CD14-positive monocyte (primary cell): ENCODE measurements at regions not wholly inside any gene's neighbourhood (a gene's known extent, or its start where the extent isn't known, plus 50 kb on each side); places are given as distances from the start of the nearest gene placed in this dataset.
"Not testable (repeated sequence)": the region's sequence is repeated elsewhere in the genome, so short reads cannot be mapped to it uniquely, and the experiment has no call there.

Source experiments
- DNase-seq, 3 donors: peaks; one replicate each; pipeline ENCODE4 v3.0.0-alpha.2; 2011 to 2022
- H2AFZ ChIP-seq: 2 replicates; pipeline ENCODE4 v1.6.0; 2012; ENCODE audit warnings: mild to moderate bottlenecking, low read depth, low read length, inconsistent platforms; ENCODE audit not compliant: insufficient read depth, poor library complexity, severe bottlenecking
- H3K27ac ChIP-seq, 2 donors: 1 replicate in 1 of 2; 2 replicates in 1 of 2; pipeline ENCODE4 v1.5.1; 2012 to 2013; ENCODE audit warnings: low read length in 2 of 2, control low read depth in 1 of 2, inconsistent platforms in 1 of 2, low read depth in 1 of 2, mild to moderate bottlenecking in 1 of 2
- H3K27me3 ChIP-seq, 2 donors: one replicate each; pipeline versions ENCODE4 v1.6.0 to v1.6.1; 2011 to 2013; ENCODE audit warnings: low read length in 2 of 2; ENCODE audit not compliant: control insufficient read depth in 2 of 2, insufficient read depth in 2 of 2
- H3K36me3 ChIP-seq, 2 donors: replicated peaks in 1 of 2; 1 replicate in 1 of 2; 2 replicates in 1 of 2; pipeline versions ENCODE4 v1.5.1 to v1.6.1; 2012 to 2013; ENCODE audit warnings: low read length in 2 of 2, control low read depth in 1 of 2, inconsistent platforms in 1 of 2, mild to moderate bottlenecking in 1 of 2; ENCODE audit not compliant: insufficient read depth in 2 of 2, control insufficient read depth in 1 of 2
- H3K4me1 ChIP-seq, 2 donors: 1 replicate in 1 of 2; 2 replicates in 1 of 2; pipeline versions ENCODE4 v1.5.1 to v1.6.1; 2012 to 2013; ENCODE audit warnings: low read length in 2 of 2, control low read depth in 1 of 2, inconsistent platforms in 1 of 2, mild to moderate bottlenecking in 1 of 2, moderate library complexity in 1 of 2; ENCODE audit not compliant: insufficient read depth in 2 of 2, control insufficient read depth in 1 of 2
- H3K4me2 ChIP-seq: replicated peaks from 2 replicates; pipeline ENCODE3; 2012; ENCODE audit warnings: low read length, moderate library complexity, mild to moderate bottlenecking; ENCODE audit not compliant: poor library complexity, severe bottlenecking; ENCODE audit errors: extremely low read depth
- H3K4me3 ChIP-seq, 3 experiments: fragments of 200-600 bp in 1 of 3; sonication (generic) in 1 of 3; replicated peaks in 1 of 3; 1 replicate in 2 of 3; 2 replicates in 1 of 3; pipeline ENCODE4 v1.5.1; 2011 to 2013; ENCODE audit warnings: low read length in 3 of 3, mild to moderate bottlenecking in 3 of 3, control low read depth in 2 of 3, low read depth in 2 of 3, inconsistent platforms in 1 of 3, moderate library complexity in 1 of 3
- H3K79me2 ChIP-seq: 2 replicates; pipeline ENCODE4 v1.6.0; 2012; ENCODE audit warnings: mild to moderate bottlenecking, control low read depth, inconsistent platforms, low read length, moderate library complexity; ENCODE audit not compliant: insufficient read depth
- H3K9ac ChIP-seq: 2 replicates; pipeline ENCODE4 v1.6.0; 2017; ENCODE audit warnings: low read length, mild to moderate bottlenecking; ENCODE audit not compliant: insufficient read depth, poor library complexity, severe bottlenecking
- H3K9me3 ChIP-seq, 2 donors: replicated peaks in 1 of 2; 1 replicate in 1 of 2; 2 replicates in 1 of 2; pipeline versions ENCODE4 v1.5.1 to v1.6.1; 2012 to 2013; ENCODE audit warnings: low read length in 2 of 2, control low read depth in 1 of 2; ENCODE audit not compliant: control insufficient read depth in 1 of 2, insufficient read depth in 1 of 2
- H4K20me1 ChIP-seq: 2 replicates; pipeline ENCODE4 v1.6.0; 2012; ENCODE audit warnings: mild to moderate bottlenecking, low read length, control low read depth, moderate library complexity; ENCODE audit not compliant: insufficient read depth
- H3K27ac Mint-ChIP-seq, 7 donors: one replicate each; pipeline ENCODE4 v1.8.0; 2020; ENCODE audit warnings: mild to moderate bottlenecking in 7 of 7, mixed read lengths in 7 of 7, moderate library complexity in 6 of 7, inconsistent platforms in 2 of 7
- H3K27me3 Mint-ChIP-seq, 3 donors: one replicate each; pipeline ENCODE4 v1.8.0; 2021 to 2022; ENCODE audit warnings: low read depth in 3 of 3, mild to moderate bottlenecking in 3 of 3, mixed read lengths in 3 of 3, moderate library complexity in 3 of 3, inconsistent platforms in 1 of 3
- H3K36me3 Mint-ChIP-seq, 2 donors: one replicate each; pipeline ENCODE4 v1.8.0; 2020; ENCODE audit warnings: mixed read lengths in 2 of 2, inconsistent platforms in 1 of 2, mild to moderate bottlenecking in 1 of 2
- H3K4me1 Mint-ChIP-seq: one replicate; pipeline ENCODE4 v1.8.0; 2020; ENCODE audit warnings: mild to moderate bottlenecking, mixed read lengths
- H3K4me3 Mint-ChIP-seq, 2 donors: one replicate each; pipeline ENCODE4 v1.8.0; 2020; ENCODE audit warnings: mild to moderate bottlenecking in 2 of 2, mixed read lengths in 2 of 2, moderate library complexity in 1 of 2
- H3K9me3 Mint-ChIP-seq, 7 donors: one replicate each; pipeline ENCODE4 v1.8.0; 2020 to 2022; ENCODE audit warnings: mixed read lengths in 7 of 7, mild to moderate bottlenecking in 6 of 7, moderate library complexity in 6 of 7, inconsistent platforms in 2 of 7
- WGBS: methylation state at CpG from one replicate; pipeline ENCODE4 v1.1.5; 2013; ENCODE audit warnings: missing lambda C conversion rate; ENCODE audit not compliant: insufficient coverage; 5-methylcytosine and 5-hydroxymethylcytosine counted together
- intact Hi-C, 2 donors: fragments of 100-400 bp; cut with micrococcal nuclease; formaldehyde crosslinking; loops; one replicate each; pipeline versions ENCODE4 v1.15.0 to v1.15.1; 2023
- TF ChIP-seq, protein P1 (sequence below): fragments of 200-600 bp; IDR thresholded peaks from one replicate; pipeline ENCODE4 v1.8.0; 2022; ENCODE audit warnings: antibody characterized with exemption, mild to moderate bottlenecking

DNA sequence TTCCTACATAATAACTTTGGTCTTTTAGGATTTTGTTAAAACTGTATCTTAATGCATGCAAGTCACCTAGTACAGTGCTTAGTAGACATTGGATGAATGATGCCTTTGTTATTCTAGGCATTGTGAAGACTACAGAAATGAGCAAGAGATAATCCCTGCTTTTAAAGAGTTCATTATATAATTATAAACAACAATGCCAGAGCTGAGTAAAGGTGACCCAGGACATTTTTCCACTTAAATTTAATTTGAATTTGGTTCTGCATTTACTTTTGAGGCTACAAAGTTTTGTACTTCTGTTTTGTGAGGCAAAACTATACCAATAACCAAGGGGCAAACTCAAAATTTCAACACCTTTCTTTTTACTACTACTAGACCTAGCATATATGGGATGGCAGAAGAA, 182.0 kb upstream of the SESN3 start:
- no peak for DNase-seq
- intact Hi-C loops, result no loop called here
- Histone ChIP-seq H3K4me1 (no peaks in the 10 kb centered on the region), H2AFZ (no peak overlapping the region), H3K36me3 (no peaks in the 10 kb centered on the region), H4K20me1 (no peaks in the 10 kb centered on the region), H3K27ac (no peak overlapping the region), H3K4me3 (no peak overlapping the region), H3K9ac (no peak overlapping the region), H3K27me3 (no peaks in the 10 kb centered on the region), H3K79me2 (no peaks in the 10 kb centered on the region), H3K4me2 (no peak overlapping the region), H3K9me3 (no peaks in the 10 kb centered on the region)
- TF ChIP-seq, protein P1, sequence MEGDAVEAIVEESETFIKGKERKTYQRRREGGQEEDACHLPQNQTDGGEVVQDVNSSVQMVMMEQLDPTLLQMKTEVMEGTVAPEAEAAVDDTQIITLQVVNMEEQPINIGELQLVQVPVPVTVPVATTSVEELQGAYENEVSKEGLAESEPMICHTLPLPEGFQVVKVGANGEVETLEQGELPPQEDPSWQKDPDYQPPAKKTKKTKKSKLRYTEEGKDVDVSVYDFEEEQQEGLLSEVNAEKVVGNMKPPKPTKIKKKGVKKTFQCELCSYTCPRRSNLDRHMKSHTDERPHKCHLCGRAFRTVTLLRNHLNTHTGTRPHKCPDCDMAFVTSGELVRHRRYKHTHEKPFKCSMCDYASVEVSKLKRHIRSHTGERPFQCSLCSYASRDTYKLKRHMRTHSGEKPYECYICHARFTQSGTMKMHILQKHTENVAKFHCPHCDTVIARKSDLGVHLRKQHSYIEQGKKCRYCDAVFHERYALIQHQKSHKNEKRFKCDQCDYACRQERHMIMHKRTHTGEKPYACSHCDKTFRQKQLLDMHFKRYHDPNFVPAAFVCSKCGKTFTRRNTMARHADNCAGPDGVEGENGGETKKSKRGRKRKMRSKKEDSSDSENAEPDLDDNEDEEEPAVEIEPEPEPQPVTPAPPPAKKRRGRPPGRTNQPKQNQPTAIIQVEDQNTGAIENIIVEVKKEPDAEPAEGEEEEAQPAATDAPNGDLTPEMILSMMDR, result no peak
- H3K4me1 Mint-ChIP-seq, result peaks cover 4% of the 10 kb centered on the region
- H3K27me3 Mint-ChIP-seq, result peaks cover 0 to 1% (median 0%) of the 10 kb centered on the region in 3 donors
- no peak overlapping the region for H3K4me3 Mint-ChIP-seq
- H3K9me3 Mint-ChIP-seq, result peaks cover 0 to 5% (median 3%) of the 10 kb centered on the region in 7 donors
- no peak overlapping the region for H3K27ac Mint-ChIP-seq
- no peaks in the 10 kb centered on the region for H3K36me3 Mint-ChIP-seq

DNA sequence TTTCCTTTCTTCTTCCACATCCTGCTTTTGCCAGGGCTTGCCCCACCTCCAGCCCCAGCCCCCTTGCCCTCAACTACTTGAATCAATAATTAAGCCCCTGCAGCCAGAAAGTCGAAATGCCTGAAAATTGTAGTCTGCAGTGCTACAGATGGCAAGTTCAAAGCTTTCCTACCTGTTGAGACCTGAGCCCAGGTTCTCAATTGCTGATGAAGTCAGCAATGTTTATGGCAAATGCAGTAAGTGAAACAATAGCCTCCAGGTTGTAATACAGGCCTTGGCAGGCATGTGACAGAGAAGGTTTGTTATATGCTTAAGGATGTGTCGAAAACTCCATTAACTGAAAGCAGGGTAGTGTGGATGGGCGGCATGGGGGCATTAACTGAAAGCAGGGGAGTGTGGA, 181.1 kb upstream of the SESN3 start:
- DNase-seq, result no peak
- no peaks in the 10 kb centered on the region for H3K36me3 Mint-ChIP-seq
- H3K27ac Mint-ChIP-seq, result no peak overlapping the region
- Histone ChIP-seq H3K4me1 (no peaks in the 10 kb centered on the region), H3K27me3 (no peaks in the 10 kb centered on the region), H3K4me2 (no peak overlapping the region), H3K9me3 (no peaks in the 10 kb centered on the region), H3K79me2 (no peaks in the 10 kb centered on the region), H2AFZ (no peak overlapping the region), H3K4me3 (no peak overlapping the region), H3K36me3 (no peaks in the 10 kb centered on the region), H4K20me1 (no peaks in the 10 kb centered on the region), H3K27ac (no peak overlapping the region), H3K9ac (no peak overlapping the region)
- TF ChIP-seq, protein P1, result no peak
- H3K9me3 Mint-ChIP-seq, result peaks cover 0 to 5% (median 3%) of the 10 kb centered on the region in 7 donors
- no peak overlapping the region for H3K4me3 Mint-ChIP-seq
- H3K27me3 Mint-ChIP-seq, result peaks cover 0 to 1% (median 0%) of the 10 kb centered on the region in 3 donors
- 67% methylated on average over 3 of the region's 3 CpGs for WGBS
- intact Hi-C loops, result no loop called here
- H3K4me1 Mint-ChIP-seq, result peaks cover 4% of the 10 kb centered on the region

DNA sequence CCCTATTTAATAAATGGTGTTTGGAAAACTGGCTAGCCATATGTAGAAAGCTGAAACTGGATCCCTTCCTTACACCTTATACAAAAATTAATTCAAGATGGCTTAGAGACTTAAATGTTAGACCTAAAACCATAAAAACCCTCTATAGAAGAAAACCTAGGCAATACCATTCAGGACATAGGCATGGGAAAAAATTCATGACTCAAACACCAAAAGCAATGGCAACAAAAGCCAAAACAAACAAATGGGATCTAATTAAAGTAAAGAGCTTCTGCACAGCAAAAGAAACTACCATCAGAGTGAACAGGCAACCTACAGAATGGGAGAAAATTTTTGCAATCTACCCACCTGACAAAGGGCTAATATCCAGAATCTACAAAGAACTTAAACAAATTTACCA, 179.7 kb upstream of the SESN3 start:
- DNase-seq, H3K27ac ChIP-seq, H3K36me3 Mint-ChIP-seq, H3K4me3 ChIP-seq, H4K20me1 ChIP-seq, H3K27me3 Mint-ChIP-seq, H3K36me3 ChIP-seq, H3K9me3 ChIP-seq, H2AFZ ChIP-seq, H3K9me3 Mint-ChIP-seq, H3K4me2 ChIP-seq, H3K9ac ChIP-seq, H3K4me1 ChIP-seq, H3K4me1 Mint-ChIP-seq, intact Hi-C loops, H3K27ac Mint-ChIP-seq, H3K27me3 ChIP-seq, H3K79me2 ChIP-seq, H3K4me3 Mint-ChIP-seq: not testable (repeated sequence)
